Activated CD8-positive, alpha-beta T cell treated with anti-CD3 and anti-CD28 coated beads, Interleukin-2, amount 10 ng/mL, durations not matched to agents 7 days and 5 days (primary cell): ENCODE measurements at regions not wholly inside any gene's neighbourhood (a gene's known extent, or its start where the extent isn't known, plus 50 kb on each side); places are given as distances from the start of the nearest gene placed in this dataset.
"Not testable (repeated sequence)": the region's sequence is repeated elsewhere in the genome, so short reads cannot be mapped to it uniquely, and the experiment has no call there.

Experiments
- ATAC-seq: fragments of 150-1000 bp; cut with Tn5 transposase; one replicate; pipeline ENCODE4 v1.10.0; 2021; ENCODE audit warnings: moderate library complexity
- CTCF ChIA-PET: fragments of 350-600 bp; sonication (Branson Sonifier 250); formaldehyde crosslinking; loops from one replicate; lab custom pipeline; 2021; ENCODE audit warnings: antibody characterized with exemption; lab: Charles Lee
- POLR2A ChIA-PET: fragments of 350-600 bp; sonication (Branson Sonifier 250); formaldehyde crosslinking; loops from one replicate; lab custom pipeline; 2021; ENCODE audit warnings: antibody characterized with exemption; lab: Charles Lee
- DNase-seq: peaks from one replicate; pipeline ENCODE4 v3.0.0-alpha.2; 2020
- H3K27ac Mint-ChIP-seq: one replicate; pipeline ENCODE4 v1.8.0; 2021; ENCODE audit warnings: mild to moderate bottlenecking, mixed read lengths
- H3K27me3 Mint-ChIP-seq: one replicate; pipeline ENCODE4 v1.8.0; 2021; ENCODE audit warnings: low read depth, mixed read lengths
- H3K36me3 Mint-ChIP-seq: one replicate; pipeline ENCODE4 v1.8.0; 2021; ENCODE audit warnings: low read depth, mixed read lengths
- H3K4me1 Mint-ChIP-seq: one replicate; pipeline ENCODE4 v1.8.0; 2021; ENCODE audit warnings: low read depth, mixed read lengths
- H3K4me3 Mint-ChIP-seq: one replicate; pipeline ENCODE4 v1.8.0; 2021; ENCODE audit warnings: mild to moderate bottlenecking, mixed read lengths
- H3K9me3 Mint-ChIP-seq: one replicate; pipeline ENCODE4 v1.8.0; 2022; ENCODE audit warnings: mixed read lengths; ENCODE audit not compliant: insufficient read depth

- POLR2A ChIA-PET = no interaction called here
- H3K4me3 Mint-ChIP-seq = no peak overlapping the region
- H3K27ac Mint-ChIP-seq = no peak overlapping the region
- H3K36me3 Mint-ChIP-seq = no peaks in the 10 kb centered on the region
- DNase-seq (no peak), ATAC-seq (no peak)
- H3K27me3 Mint-ChIP-seq = no peaks in the 10 kb centered on the region
- CTCF ChIA-PET = no interaction called here
- H3K9me3 Mint-ChIP-seq = no peaks in the 10 kb centered on the region
- H3K4me1 Mint-ChIP-seq = no peaks in the 10 kb centered on the region
Observed at GRCh38 chr1:99062192-99062591, 57.5 kb upstream of the PLPPR5 start.

GRCh38 chr1:99069146-99069545 lies 64.5 kb upstream of the PLPPR5 start:
- ATAC-seq (no peak), DNase-seq (no peak)
- CTCF ChIA-PET = no interaction called here
- Mint-ChIP-seq H3K4me1 (no peaks in the 10 kb centered on the region), H3K36me3 (no peaks in the 10 kb centered on the region), H3K27ac (no peak overlapping the region), H3K27me3 (peaks cover 2% of the 10 kb centered on the region), H3K4me3 (no peak overlapping the region), H3K9me3 (no peaks in the 10 kb centered on the region)
- POLR2A ChIA-PET = no interaction called here

DNA sequence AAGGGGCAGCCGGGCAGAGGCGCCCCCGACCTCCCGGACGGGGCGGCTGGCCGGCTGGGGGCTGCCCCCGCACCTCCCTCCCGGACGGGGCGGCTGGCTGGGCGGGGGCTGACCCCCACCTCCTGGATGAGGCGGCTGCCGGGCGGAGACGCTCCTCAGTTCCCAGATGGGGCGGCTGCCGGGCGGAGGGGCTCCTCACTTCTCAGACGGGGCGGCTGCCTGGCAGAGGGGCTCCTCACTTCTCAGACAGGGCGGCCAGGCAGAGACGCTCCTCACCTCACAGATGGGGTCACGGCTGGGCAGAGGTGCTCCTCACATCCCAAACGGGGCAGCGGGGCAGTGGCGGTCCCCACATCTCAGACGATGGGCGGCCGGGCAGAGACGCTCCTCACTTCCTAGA lies 73.9 kb upstream of the PLPPR5 start:
- CTCF ChIA-PET, H3K9me3 Mint-ChIP-seq, POLR2A ChIA-PET, H3K4me3 Mint-ChIP-seq, H3K4me1 Mint-ChIP-seq, H3K27me3 Mint-ChIP-seq, ATAC-seq, DNase-seq, H3K27ac Mint-ChIP-seq, H3K36me3 Mint-ChIP-seq: not testable (repeated sequence)

DNA sequence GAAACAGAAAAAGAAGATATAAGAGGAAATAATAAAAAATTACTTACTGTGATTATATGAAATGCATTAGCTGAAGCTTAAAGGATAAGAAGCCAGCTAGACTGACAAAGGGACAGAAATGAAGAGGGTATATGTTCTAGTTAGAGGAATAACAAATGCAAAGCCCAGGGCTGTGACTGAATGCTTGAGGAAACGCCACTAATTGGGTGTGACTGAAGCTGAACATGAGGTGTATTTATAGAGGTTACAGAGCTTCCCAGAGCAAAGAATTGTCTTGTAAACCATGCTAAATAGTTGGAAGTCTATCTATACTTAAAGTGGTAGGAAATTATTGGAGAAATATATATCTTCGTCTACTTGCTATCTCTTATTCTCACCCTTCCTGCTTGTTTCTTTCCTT lies 77.7 kb upstream of the PLPPR5 start:
- Mint-ChIP-seq H3K4me3 (no peak overlapping the region), H3K4me1 (no peaks in the 10 kb centered on the region), H3K27ac (no peak overlapping the region), H3K27me3 (no peaks in the 10 kb centered on the region), H3K36me3 (no peaks in the 10 kb centered on the region), H3K9me3 (no peaks in the 10 kb centered on the region)
- ChIA-PET CTCF (interaction anchor here (0.5 kb wide), 1 partner anchor 73 kb away, joined by 3 read pairs; no protein-coding TSS in a partner anchor), POLR2A (no interaction called here)
- ATAC-seq (no peak), DNase-seq (no peak)

- no peak overlapping the region for H3K4me3 Mint-ChIP-seq
- ChIA-PET CTCF (no interaction called here), POLR2A (no interaction called here)
- ATAC-seq (no peak), DNase-seq (no peak)
- no peaks in the 10 kb centered on the region for H3K4me1 Mint-ChIP-seq
- no peaks in the 10 kb centered on the region for H3K27me3 Mint-ChIP-seq
- no peaks in the 10 kb centered on the region for H3K9me3 Mint-ChIP-seq
- no peaks in the 10 kb centered on the region for H3K36me3 Mint-ChIP-seq
- no peak overlapping the region for H3K27ac Mint-ChIP-seq
Observed at GRCh38 chr1:99083338-99083737, 78.7 kb upstream of the PLPPR5 start.

DNA sequence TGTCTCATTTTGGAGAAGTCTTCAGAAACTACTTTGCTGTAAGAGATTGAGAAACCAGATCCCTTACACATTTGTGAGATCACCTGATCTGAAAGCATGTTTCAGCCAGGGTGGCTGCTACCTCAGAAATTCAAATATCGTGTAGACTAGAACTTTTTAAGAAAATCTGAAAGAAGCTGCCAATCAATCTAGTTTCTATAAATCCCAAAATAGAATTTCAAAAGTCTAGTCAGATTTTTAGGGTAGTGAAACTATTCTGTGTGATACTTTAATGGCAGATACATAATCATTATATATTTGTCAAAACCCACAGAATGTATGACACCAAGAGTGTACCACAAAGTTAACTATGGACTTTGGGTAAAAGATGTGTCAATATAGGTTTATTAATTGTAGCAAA lies 79.9 kb upstream of the PLPPR5 start:
- Mint-ChIP-seq H3K9me3 (peaks cover 3% of the 10 kb centered on the region), H3K4me1 (no peaks in the 10 kb centered on the region), H3K4me3 (no peak overlapping the region), H3K27me3 (no peaks in the 10 kb centered on the region), H3K27ac (no peak overlapping the region), H3K36me3 (no peaks in the 10 kb centered on the region)
- POLR2A ChIA-PET = no interaction called here
- ATAC-seq (no peak), DNase-seq (no peak)
- CTCF ChIA-PET = no interaction called here

DNA sequence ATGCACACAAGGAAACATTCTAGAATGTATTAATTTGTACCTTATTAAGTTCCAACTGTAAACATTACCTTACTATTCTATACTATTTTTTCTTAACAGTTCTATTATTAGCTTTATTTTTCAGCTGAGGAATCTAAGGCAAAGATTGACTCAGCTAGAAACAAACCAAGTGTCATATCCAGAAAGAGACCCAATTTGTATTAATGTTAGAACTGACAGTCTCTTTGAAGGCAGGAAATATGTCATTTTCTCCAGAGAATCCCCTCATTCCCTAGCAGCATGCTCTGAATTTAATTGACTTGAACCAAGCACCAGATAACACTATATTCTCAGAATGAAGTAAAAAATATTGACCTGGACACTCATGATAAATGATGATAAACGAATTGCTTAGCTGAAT lies 81.4 kb upstream of the PLPPR5 start:
- Mint-ChIP-seq H3K4me1 (no peaks in the 10 kb centered on the region), H3K27me3 (no peaks in the 10 kb centered on the region), H3K36me3 (no peaks in the 10 kb centered on the region), H3K4me3 (no peak overlapping the region), H3K27ac (no peak overlapping the region), H3K9me3 (peaks cover 3% of the 10 kb centered on the region)
- DNase-seq (no peak), ATAC-seq (no peak)
- ChIA-PET POLR2A (no interaction called here), CTCF (no interaction called here)

GRCh38 chr1:99098589-99098988 lies 93.9 kb upstream of the PLPPR5 start:
- no peak for DNase-seq
- H3K27ac Mint-ChIP-seq = no peak overlapping the region
- no peak overlapping the region for H3K4me3 Mint-ChIP-seq
- H3K36me3 Mint-ChIP-seq = no peaks in the 10 kb centered on the region
- no peaks in the 10 kb centered on the region for H3K9me3 Mint-ChIP-seq
- ATAC-seq = no peak
- H3K4me1 Mint-ChIP-seq = no peaks in the 10 kb centered on the region
- POLR2A ChIA-PET = no interaction called here
- CTCF ChIA-PET = no interaction called here
- H3K27me3 Mint-ChIP-seq = no peaks in the 10 kb centered on the region

- H3K27me3 Mint-ChIP-seq = no peaks in the 10 kb centered on the region
- H3K4me1 Mint-ChIP-seq = no peaks in the 10 kb centered on the region
- H3K36me3 Mint-ChIP-seq = no peaks in the 10 kb centered on the region
- no peaks in the 10 kb centered on the region for H3K9me3 Mint-ChIP-seq
- H3K4me3 Mint-ChIP-seq = no peak overlapping the region
- no peak for ATAC-seq
- H3K27ac Mint-ChIP-seq = no peak overlapping the region
- no peak for DNase-seq
- CTCF ChIA-PET = no interaction called here
- POLR2A ChIA-PET = no interaction called here
Observed at GRCh38 chr1:99106274-99106673, 101.6 kb upstream of the PLPPR5 start.

DNA sequence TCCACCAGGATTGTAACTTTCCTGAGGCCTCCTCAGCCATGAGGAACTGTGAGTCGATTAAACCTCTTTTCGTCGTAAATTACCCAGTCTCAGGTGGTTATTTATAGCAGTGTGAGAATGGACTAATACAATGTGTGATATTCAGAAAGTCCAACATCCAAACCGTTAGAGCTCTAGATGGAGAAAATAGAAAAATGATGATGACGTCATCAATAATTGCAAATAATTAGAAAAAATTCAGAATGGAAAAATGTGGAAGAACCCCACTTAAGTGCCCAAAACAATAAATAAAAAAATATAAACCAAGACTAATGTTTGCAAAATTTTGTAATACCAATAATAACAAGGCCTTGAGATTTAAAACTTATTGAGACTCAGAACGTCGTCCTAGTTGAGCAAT lies 103.0 kb upstream of the PLPPR5 start:
- DNase-seq (no peak), ATAC-seq (no peak)
- Mint-ChIP-seq H3K36me3 (no peaks in the 10 kb centered on the region), H3K9me3 (no peaks in the 10 kb centered on the region), H3K4me3 (no peak overlapping the region), H3K27ac (no peak overlapping the region), H3K4me1 (no peaks in the 10 kb centered on the region), H3K27me3 (no peaks in the 10 kb centered on the region)
- POLR2A ChIA-PET = no interaction called here
- CTCF ChIA-PET = no interaction called here

DNA sequence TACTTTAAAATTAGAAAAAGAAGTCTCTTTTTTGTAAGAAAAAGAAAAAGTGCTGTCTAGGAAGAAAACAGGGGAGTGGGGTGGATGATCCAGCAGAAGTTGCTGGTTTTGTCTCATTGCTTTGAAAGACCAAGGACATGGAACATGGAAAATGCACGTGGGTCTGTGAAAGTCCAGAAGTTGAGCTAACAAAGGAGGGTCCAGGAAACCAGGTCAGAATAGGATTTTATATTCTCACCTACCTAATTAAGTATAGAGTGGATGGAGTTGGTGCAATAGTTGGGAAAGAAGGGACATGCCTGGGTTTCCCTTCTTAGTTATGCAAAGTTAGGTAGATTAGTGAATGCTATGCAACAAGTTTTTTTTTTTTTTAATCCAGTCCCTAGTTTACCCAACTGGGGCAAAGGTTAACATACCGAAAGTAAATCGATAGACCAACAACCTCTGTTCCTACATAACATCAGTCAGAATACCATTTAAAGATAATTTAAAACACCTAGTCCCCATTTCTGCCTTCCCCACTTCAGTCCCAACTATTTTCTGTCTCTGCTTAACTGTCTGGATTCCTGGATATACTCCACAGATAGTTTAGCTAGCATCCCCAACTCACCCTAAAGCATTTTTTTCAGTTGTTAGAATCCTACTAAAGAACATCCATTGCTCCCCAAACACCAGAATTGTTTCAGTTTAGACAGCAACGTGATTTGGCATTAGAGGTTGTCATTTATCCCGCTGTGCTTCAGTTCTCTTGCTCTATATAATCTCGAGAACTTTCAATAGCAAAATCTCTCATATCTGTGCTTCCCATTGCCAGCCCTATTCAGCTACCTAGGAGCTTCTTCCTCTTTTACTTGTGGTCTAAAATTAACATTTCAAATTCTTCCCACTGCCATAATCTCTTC lies 105.7 kb upstream of the PLPPR5 start:
- H3K27ac Mint-ChIP-seq = no peak overlapping the region
- POLR2A ChIA-PET = no interaction called here
- H3K4me1 Mint-ChIP-seq = no peaks in the 10 kb centered on the region
- H3K36me3 Mint-ChIP-seq = no peaks in the 10 kb centered on the region
- ATAC-seq (no peak), DNase-seq (no peak)
- CTCF ChIA-PET = no interaction called here
- no peaks in the 10 kb centered on the region for H3K9me3 Mint-ChIP-seq
- no peak overlapping the region for H3K4me3 Mint-ChIP-seq
- H3K27me3 Mint-ChIP-seq = no peaks in the 10 kb centered on the region

DNA sequence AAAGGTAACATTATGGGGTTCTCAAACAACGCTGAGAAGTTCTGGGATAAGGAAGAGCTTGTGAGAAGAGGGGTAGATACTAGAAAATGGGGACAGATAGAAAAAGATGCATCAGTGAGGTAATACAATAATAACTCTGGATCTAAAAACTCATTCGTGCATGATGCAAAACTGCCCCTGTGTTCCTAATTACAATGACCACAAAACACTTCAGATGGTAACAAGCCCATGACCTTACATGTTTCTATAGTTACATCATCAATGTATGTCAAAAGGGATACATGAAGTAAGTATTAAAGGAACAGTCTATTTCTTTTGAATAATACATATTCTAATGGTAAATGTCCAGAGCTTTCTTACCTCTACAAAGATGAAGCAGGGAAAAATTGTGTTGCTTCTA lies 110.6 kb upstream of the PLPPR5 start:
- ChIA-PET POLR2A (no interaction called here), CTCF (no interaction called here)
- Mint-ChIP-seq H3K27ac (no peak overlapping the region), H3K9me3 (no peaks in the 10 kb centered on the region), H3K36me3 (no peaks in the 10 kb centered on the region), H3K4me1 (no peaks in the 10 kb centered on the region), H3K27me3 (no peaks in the 10 kb centered on the region), H3K4me3 (no peak overlapping the region)
- DNase-seq (no peak), ATAC-seq (no peak)

- Mint-ChIP-seq H3K9me3 (no peaks in the 10 kb centered on the region), H3K27me3 (no peaks in the 10 kb centered on the region), H3K36me3 (no peaks in the 10 kb centered on the region), H3K4me1 (no peaks in the 10 kb centered on the region), H3K27ac (no peak overlapping the region), H3K4me3 (no peak overlapping the region)
- ATAC-seq (no peak), DNase-seq (no peak)
- ChIA-PET POLR2A (no interaction called here), CTCF (no interaction called here)
Observed at GRCh38 chr1:99119188-99119587, 114.5 kb upstream of the PLPPR5 start.
